ENCODE measurements at regions not wholly inside any gene's neighbourhood (a gene's known extent, or its start where the extent isn't known, plus 50 kb on each side); places are given as distances from the start of the nearest gene placed in this dataset.

DNA sequence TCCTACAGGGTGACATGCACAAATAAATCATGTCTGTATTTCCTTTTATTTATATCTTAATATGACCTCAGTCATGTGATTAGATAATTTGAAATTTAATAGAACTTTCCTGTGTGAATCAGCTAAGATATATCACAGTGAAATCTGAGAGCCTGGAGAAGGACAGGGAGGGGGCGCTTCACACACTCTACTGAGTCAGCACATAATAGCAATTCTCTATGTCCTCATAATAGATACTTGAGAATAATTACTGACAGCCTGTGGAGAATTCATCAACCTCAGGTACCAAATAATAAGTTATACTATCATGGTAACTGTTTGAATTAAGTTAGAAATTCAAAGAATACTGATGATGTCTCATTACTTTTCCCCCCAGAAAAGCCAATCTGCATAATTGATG is 98.0 kb upstream of the SLC10A2 start:
- TF ChIP-seq GATA2 (IDR thresholded peaks at IDR 0.05; ENCODE audit: low read depth, low read length) (no peak), GATA3 (IDR thresholded peaks at IDR 0.05; ENCODE audit: low read depth, low read length) (no peak)

Measured in SH-SY5Y (cell line).